GM11168 (cell line): ENCODE measurements at regions not wholly inside any gene's neighbourhood (a gene's known extent, or its start where the extent isn't known, plus 50 kb on each side); places are given as distances from the start of the nearest gene placed in this dataset.

Source experiments
- in situ Hi-C: fragments of 300-500 bp; cut with MboI; formaldehyde crosslinking; loops from one replicate; pipeline ENCODE4 v1.12.0; 2022; ENCODE audit warnings: low sequenced_read_pairs; ENCODE audit not compliant: unreplicated experiment

- in situ Hi-C loops: no loop called here
Observed at GRCh38 chr2:17262854-17263569, 255.2 kb downstream of the RAD51AP2 start.

GRCh38 chr2:17259613-17260012 is 258.6 kb downstream of the RAD51AP2 start:
- in situ Hi-C loops: no loop called here

GRCh38 chr2:17258861-17259260 is 259.4 kb downstream of the RAD51AP2 start:
- in situ Hi-C loops: no loop called here

- in situ Hi-C loops: no loop called here
Observed at GRCh38 chr2:17257189-17257909, 260.9 kb downstream of the RAD51AP2 start.

GRCh38 chr2:17255071-17255470 is 263.2 kb downstream of the RAD51AP2 start:
- in situ Hi-C loops: no loop called here

GRCh38 chr2:17254421-17254820 is 263.8 kb downstream of the RAD51AP2 start:
- in situ Hi-C loops: no loop called here

- in situ Hi-C loops: no loop called here
Observed at GRCh38 chr2:17252258-17252657, 266.0 kb downstream of the RAD51AP2 start.

- in situ Hi-C loops: no loop called here
Observed at GRCh38 chr2:17251171-17251570, 267.1 kb downstream of the RAD51AP2 start.

GRCh38 chr2:17249249-17249648 is 269.0 kb downstream of the RAD51AP2 start:
- in situ Hi-C loops: no loop called here

- in situ Hi-C loops: no loop called here
Observed at GRCh38 chr2:17245906-17246305, 272.3 kb downstream of the RAD51AP2 start.

GRCh38 chr2:17242813-17243485 is 275.3 kb downstream of the RAD51AP2 start:
- in situ Hi-C loops: no loop called here

GRCh38 chr2:17239550-17239949 is 278.7 kb downstream of the RAD51AP2 start:
- in situ Hi-C loops: no loop called here

GRCh38 chr2:17235167-17235566 is 283.1 kb downstream of the RAD51AP2 start:
- in situ Hi-C loops: no loop called here

- in situ Hi-C loops: no loop called here
Observed at GRCh38 chr2:17232776-17233556, 285.3 kb downstream of the RAD51AP2 start.

GRCh38 chr2:17231394-17231965 is 286.8 kb downstream of the RAD51AP2 start:
- in situ Hi-C loops: no loop called here

GRCh38 chr2:17229414-17229813 is 288.8 kb downstream of the RAD51AP2 start:
- in situ Hi-C loops: no loop called here

GRCh38 chr2:17228461-17228860 is 289.8 kb downstream of the RAD51AP2 start:
- in situ Hi-C loops: no loop called here

- in situ Hi-C loops: no loop called here
Observed at GRCh38 chr2:17227856-17228255, 290.4 kb downstream of the RAD51AP2 start.

- in situ Hi-C loops: no loop called here
Observed at GRCh38 chr2:17226941-17227490, 291.2 kb downstream of the RAD51AP2 start.

GRCh38 chr2:17223211-17223610 is 295.0 kb downstream of the RAD51AP2 start:
- in situ Hi-C loops: no loop called here
